Fibroblast of skin of right biceps (primary cell): ENCODE measurements at regions not wholly inside any gene's neighbourhood (a gene's known extent, or its start where the extent isn't known, plus 50 kb on each side); places are given as distances from the start of the nearest gene placed in this dataset.

Source experiments
- DNase-seq: peaks from one replicate; pipeline ENCODE4 v3.0.0-alpha.2; 2013

- DNase-seq, result no peak
Measured at GRCh38 chr6:145468534-145468933, 266.8 kb downstream of the EPM2A start.

- DNase-seq, result no peak
Measured at GRCh38 chr6:145469021-145469420, 266.3 kb downstream of the EPM2A start.

DNA sequence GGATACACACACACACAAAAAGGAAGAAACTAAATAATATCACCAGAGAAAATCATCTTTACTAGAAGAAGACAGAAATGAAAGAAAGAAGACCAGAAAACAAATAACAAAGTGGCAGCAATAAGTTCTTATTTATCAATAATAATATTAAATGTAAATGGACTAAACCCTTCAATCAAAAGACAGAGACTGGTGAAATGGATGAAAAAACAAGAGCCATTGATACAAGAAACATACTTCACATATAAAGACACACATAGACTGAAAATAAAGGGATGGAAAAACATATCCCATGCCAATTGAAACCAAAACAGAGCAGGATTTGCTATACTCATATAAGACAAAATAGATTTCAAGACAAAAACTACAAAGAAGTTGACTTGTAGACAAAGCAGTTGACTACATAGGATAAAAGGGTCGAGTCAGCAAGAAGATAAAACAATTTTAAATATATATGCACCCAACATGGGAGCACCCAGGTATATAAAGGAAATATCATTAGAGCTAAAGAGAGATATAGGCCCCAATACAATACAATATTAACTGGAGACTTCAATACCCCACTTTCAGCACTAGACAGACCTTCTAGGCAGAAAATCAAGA, 259.4 kb downstream of the EPM2A start:
- DNase-seq, result no peak

DNA sequence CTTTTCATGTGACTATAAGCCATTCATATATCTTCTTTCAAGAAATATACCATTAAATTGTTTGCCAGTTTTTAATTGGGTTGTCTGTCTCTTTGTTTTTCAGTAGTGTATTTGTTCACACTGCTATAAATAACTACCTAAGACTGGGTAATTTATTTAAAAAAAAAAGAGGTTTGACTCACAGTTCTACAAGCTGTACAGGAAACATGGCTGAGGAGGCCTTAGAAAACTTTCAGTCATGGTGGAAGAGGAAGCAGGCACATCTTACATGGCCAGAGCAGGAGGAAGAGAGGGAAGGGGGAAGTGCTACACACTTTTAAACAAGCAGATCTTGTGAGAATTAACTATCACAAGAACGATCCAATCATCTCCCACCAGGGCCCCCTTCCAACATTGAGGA, 255.3 kb downstream of the EPM2A start:
- no peak for DNase-seq

- DNase-seq, result peak; percentile 16
Measured at GRCh38 chr6:145483191-145483996, 251.9 kb downstream of the EPM2A start.

DNA sequence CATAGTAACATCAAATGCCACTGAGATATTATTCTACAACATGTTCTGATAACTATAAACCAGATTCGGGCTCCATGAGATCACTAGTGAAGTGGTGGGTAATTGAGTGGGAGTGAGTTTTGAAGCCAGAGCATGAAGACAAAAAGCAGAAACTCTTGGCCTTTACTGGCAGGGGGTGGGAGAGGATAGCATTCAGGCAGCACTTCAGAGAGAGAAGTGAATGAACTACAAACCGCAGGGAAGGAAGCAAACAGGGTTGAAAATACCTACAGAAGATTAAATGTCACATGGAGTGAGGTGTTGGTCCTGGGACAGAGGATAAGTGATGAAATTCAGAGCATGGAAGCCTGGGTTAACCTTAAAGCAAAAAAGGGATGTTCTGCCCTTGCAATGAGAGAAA, 250.0 kb downstream of the EPM2A start:
- DNase-seq, result no peak

DNA sequence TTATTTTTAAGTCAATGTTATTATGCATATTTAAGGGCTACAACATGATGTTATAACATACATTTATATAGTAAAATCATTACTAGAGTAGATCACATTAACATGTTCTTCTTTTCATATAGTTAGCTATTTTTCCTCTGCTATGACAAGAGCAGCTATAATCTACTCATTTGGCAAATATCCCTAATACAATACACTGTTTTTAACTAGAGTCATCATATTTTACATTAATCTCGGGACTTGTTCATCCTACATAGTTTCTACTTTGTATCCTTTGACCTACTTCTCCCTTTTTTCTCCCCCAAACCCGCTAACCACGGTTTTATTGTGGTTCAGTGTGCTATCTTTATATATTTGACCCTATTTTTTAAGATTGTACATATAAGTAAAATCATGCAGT, 249.0 kb downstream of the EPM2A start:
- no peak for DNase-seq

- DNase-seq, result no peak
Measured at GRCh38 chr6:145489583-145489982, 245.7 kb downstream of the EPM2A start.

DNA sequence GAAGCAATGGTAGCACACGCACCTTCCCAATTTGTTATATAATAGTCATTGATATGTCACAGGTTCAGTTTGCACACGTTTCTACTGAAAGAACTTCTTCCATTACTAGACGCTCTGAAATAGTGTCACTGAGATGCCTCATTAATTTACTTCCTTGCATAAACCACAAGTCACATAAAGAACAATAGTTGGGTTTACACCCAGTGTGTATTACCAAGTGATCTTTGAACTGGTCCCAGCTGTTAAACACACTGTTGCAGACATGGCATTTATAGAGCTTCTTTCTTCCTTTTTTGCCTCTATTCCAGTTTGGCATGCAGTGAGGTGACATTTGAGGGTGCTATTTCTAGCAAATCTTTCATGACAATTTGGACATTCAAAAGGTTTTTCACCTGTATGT, 245.3 kb downstream of the EPM2A start:
- no peak for DNase-seq

DNA sequence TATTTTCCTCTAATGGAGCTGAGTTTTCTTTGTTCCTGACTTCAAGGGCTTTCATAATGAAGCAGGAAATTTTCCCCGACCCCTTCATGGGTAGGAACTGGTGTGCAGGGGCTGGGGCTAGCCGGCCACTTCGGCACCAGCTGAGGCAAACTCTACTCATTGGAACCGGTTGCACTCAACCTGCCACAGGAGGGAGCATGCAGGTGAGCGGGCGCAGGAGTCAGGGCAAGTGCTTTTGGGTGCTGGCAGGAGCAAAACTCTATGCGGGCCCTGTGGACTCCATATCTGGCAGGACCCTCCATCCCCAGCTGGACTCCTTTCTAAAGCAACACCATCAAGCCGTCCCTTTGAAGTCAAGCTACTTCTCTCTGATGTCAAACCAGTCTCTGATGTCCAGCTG, 244.2 kb downstream of the EPM2A start:
- no peak for DNase-seq

DNA sequence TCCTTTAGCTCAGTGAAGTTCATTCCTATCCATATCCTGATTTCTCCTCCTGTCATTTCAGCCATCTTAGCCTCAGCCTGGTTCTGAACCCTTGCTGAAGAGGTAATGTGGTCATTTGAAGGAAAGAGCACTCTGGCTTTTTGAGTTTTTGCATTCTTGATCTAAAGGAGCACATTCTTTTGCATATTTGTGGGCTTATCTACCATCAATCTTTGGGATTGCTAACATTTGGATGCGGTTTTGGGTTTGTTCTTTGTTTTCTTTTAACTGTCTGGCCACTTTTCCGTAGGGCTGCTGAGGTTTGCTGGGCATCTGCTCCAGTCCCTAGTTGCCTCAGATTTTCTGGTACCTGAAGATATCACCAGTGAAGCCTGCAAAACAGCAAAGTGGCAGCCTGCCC, 238.3 kb downstream of the EPM2A start:
- DNase-seq, result no peak

- DNase-seq, result no peak
Measured at GRCh38 chr6:145498425-145498824, 236.9 kb downstream of the EPM2A start.

- no peak for DNase-seq
Measured at GRCh38 chr6:145502416-145502815, 232.9 kb downstream of the EPM2A start.

GRCh38 chr6:145506136-145506535, 229.2 kb downstream of the EPM2A start:
- no peak for DNase-seq

DNA sequence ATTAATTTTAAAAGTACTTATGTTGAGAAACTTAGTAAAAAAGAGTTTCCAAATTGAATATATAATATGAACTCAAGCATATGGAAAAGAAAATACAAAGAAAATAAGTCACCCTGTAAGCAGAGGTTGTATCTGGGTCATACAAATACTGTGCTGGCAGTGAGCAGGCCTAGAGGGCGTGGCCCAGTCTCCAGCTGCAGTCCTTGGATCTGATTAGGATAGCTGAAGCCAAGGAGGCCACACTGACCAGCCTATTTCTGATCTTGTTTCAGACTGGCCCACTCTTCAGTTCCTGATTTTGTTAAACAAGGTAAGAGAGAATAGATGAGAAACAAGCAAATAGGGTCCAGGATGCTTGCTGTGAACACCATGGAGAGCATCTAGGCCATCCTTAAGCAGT, 228.8 kb downstream of the EPM2A start:
- DNase-seq, result no peak

DNA sequence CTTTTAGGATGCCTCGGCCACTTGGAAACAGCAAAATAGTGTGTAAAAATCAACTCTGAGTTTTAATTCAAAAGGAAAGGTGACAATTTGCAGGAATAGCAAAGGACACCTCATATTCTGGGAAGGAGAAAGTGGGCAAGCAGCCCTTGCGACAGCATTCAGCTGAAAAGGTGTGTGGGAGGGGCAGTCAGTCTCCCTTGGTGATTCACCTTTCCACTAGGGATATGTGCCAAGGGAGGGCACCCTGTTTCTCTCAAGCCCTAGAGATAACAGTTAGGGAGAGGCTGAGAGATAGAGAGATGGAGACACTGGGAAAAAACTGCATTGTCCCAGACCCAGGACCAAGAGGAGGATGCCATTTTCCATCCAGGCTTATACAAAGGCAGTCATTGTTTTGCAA, 228.1 kb downstream of the EPM2A start:
- DNase-seq, result no peak

DNA sequence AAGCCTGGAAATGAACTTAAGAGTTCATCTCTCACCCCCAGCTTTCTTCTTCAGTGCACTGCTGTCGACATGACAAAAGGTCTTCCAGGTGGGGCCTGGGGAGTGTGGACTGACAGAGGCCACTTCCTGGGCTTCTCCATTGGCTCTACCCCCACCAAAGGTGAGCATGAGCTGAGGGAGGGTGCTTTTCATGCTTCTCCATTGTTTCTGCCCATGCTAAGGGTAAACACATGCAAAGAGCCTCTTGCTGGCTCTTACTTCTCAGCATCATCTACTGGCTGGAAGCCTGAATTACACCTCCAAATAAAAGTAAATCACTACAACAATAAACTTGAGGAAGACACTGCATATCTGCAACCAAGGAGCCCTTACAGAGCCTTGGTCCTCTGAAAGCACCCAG, 227.2 kb downstream of the EPM2A start:
- DNase-seq, result no peak

DNA sequence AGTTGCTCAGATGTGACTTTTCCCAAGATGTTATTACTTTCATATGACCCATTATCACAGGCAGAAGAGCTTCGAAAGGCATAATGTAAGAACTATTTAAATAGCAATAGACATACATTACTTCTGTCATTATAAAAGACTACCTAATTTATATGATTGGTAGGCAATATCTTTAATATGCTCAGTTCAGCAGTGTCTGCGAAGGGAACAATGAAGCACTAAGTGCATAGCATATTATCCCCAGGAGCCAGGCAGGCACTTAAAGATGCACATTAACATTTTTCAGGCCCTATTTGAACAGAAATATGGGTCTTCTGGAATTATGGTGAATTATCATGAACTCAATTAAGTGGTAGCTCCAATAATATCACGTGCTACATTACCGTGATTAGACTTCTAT, 217.8 kb downstream of the EPM2A start:
- no peak for DNase-seq

GRCh38 chr6:145525038-145525437, 210.3 kb downstream of the EPM2A start:
- DNase-seq, result no peak

GRCh38 chr6:145529582-145529981, 205.7 kb downstream of the EPM2A start:
- DNase-seq, result no peak

DNA sequence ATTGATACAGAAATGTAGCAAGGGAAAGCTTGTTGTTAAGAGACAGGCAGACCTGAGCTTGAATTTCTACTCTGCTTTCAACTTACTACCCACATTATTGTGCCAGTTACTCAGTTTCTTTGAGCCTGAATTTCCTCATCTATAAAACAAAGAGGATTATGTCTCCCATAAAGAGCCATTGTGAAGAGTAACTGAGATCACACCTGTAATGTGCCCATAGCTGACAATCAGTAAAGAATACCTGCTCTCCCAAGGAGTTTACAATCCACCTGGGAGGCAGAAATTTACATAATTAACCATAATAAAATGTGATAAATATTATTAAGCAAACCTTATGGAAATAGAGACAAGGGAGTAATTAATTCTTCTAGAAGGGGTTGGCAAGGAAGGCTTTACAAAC, 204.9 kb downstream of the EPM2A start:
- no peak for DNase-seq

GRCh38 chr6:145531032-145531431, 204.3 kb downstream of the EPM2A start:
- no peak for DNase-seq

GRCh38 chr6:145531822-145532221, 203.5 kb downstream of the EPM2A start:
- no peak for DNase-seq

DNA sequence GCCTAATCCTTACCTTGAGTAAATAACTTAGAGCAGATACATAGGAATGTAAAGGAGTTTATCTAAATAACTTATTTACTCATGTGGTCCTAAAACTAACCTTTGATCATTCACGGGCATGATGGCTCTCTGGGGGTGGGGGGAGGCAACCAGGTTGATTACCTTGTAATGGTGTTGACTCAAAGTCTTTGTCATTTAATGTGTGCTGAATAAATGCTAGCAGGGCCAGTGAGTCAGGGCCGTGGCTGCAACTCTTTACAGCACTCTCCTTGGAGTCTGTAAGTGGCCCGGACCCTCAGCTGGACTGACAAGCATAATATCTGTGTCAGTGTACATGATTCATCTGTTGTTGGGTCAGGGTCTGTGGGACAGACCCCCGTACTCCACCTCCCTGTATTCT, 203.0 kb downstream of the EPM2A start:
- no peak for DNase-seq

- no peak for DNase-seq
Measured at GRCh38 chr6:145534989-145535388, 200.3 kb downstream of the EPM2A start.
